ENCODE measurements at regions not wholly inside any gene's neighbourhood (a gene's known extent, or its start where the extent isn't known, plus 50 kb on each side); places are given as distances from the start of the nearest gene placed in this dataset.
A peak's percentile ranks its signal among the peaks of the same experiment; 100 is the strongest.

DNA sequence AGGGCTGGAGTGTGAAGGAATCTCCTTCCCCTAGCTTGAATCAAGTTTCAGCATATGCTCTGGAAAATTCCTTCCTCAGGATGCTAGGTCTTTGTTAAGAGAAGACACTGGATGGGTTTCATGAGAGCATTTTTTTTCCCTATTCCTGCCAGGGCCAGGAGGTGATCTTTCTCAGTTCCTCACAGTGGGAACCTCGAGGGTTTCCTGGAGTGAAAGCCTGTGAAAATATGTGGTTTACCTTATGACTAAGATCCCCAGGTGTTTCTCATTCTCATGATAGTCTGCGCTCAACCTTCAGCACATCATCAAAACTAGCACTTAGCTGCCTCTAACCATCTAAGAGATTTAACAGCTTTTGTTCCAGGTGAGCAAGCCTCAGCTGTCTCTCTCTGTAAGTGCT, 985.3 kb upstream of the FAT3 start:
- peaks cover 14% of the 10 kb centered on the region for H3K4me1 Mint-ChIP-seq
- TF ChIP-seq, protein P1, sequence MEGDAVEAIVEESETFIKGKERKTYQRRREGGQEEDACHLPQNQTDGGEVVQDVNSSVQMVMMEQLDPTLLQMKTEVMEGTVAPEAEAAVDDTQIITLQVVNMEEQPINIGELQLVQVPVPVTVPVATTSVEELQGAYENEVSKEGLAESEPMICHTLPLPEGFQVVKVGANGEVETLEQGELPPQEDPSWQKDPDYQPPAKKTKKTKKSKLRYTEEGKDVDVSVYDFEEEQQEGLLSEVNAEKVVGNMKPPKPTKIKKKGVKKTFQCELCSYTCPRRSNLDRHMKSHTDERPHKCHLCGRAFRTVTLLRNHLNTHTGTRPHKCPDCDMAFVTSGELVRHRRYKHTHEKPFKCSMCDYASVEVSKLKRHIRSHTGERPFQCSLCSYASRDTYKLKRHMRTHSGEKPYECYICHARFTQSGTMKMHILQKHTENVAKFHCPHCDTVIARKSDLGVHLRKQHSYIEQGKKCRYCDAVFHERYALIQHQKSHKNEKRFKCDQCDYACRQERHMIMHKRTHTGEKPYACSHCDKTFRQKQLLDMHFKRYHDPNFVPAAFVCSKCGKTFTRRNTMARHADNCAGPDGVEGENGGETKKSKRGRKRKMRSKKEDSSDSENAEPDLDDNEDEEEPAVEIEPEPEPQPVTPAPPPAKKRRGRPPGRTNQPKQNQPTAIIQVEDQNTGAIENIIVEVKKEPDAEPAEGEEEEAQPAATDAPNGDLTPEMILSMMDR (IDR thresholded peaks at IDR 0.05; ENCODE audit: unreplicated experiment in 3 of 3), result no peak

DNA sequence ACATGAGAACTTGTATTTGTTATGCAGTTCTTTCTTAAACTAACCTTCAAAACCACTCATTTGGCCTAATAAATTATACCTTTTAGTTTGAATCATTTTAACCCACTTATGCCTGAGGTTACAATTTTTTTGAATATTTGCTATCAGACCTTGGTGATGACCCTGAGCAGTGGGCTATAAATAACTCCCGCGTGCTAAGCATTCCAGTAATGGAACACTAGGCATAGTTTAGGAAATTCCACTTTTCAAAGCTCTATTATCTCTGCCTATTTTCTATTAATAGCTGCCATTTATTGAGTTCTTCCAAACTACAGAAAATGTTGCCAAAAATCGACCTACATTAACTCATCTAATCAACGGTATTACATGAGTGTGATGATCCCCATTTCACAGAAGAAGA, 993.4 kb upstream of the FAT3 start:
- TF ChIP-seq, protein P1 (IDR thresholded peaks at IDR 0.05; ENCODE audit: unreplicated experiment in 3 of 3), result no peak
- Mint-ChIP-seq H3K36me3 (ENCODE audit: low read depth) (no peaks in the 10 kb centered on the region), H3K9me3 (peaks cover 12% of the 10 kb centered on the region), H3K4me3 (no peak overlapping the region), H3K4me1 (peaks cover 10% of the 10 kb centered on the region), H3K27ac (peak overlapping the region in 2 of 3 experiments; percentile 32 to 81), H3K27me3 (ENCODE audit: low read depth) (no peaks in the 10 kb centered on the region)

More for the DNA sequence above, 985.3 kb upstream of the FAT3 start:
- H3K27ac Mint-ChIP-seq, result no peak overlapping the region
- H3K4me3 Mint-ChIP-seq, result no peak overlapping the region
- peaks cover 4% of the 10 kb centered on the region for H3K9me3 Mint-ChIP-seq
- H3K27me3 Mint-ChIP-seq (ENCODE audit: low read depth), result no peaks in the 10 kb centered on the region
- no peaks in the 10 kb centered on the region for H3K36me3 Mint-ChIP-seq (ENCODE audit: low read depth)

DNA sequence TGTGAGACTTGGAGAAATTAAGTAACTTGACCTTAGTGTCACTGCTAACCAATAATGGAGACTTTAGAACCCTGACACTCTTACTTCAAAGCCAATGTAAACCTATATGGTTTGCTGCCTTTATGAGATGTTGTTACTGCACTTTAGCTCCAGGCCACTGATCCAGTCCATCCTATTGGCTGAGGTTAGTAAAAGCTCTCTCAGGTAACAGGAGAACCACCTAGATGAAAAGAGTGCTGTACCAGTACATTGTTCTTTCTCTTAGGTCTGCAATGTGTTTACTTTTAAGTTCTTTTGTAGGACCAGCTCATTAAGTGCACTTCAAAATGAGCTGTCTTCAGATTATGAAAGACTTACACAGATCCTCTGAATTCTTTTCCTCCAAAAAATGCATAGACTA, 994.0 kb upstream of the FAT3 start:
- Mint-ChIP-seq H3K4me1 (peaks cover 10% of the 10 kb centered on the region), H3K36me3 (ENCODE audit: low read depth) (no peaks in the 10 kb centered on the region), H3K27ac (peak overlapping the region in 1 of 3 experiments; percentile 81), H3K27me3 (ENCODE audit: low read depth) (no peaks in the 10 kb centered on the region), H3K9me3 (peaks cover 11% of the 10 kb centered on the region), H3K4me3 (no peak overlapping the region)
- TF ChIP-seq, protein P1 (IDR thresholded peaks at IDR 0.05; ENCODE audit: unreplicated experiment in 3 of 3), result no peak

DNA sequence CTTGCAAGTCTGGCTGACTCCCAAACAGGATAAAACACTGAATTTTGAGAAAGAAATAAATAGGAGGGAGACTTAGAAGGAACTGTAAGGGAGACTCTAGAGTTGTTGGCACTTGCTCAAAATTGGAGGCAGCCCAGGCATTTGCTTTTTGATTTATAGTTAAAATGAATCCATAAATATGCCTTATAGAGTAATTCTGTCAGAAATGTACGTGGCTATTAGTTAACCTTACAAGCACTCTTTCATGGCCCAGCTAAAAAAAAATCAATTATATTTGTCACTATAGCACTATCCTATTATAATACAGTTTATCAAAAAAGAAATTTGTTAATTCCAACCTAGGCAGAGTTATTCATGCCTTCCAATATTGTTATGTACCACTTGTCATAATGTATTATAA, 1000.0 kb upstream of the CHORDC1 start:
- no peaks in the 10 kb centered on the region for H3K36me3 Mint-ChIP-seq (ENCODE audit: low read depth)
- TF ChIP-seq, protein P1 (IDR thresholded peaks at IDR 0.05; ENCODE audit: unreplicated experiment in 3 of 3), result no peak
- peaks cover 43% of the 10 kb centered on the region for H3K4me1 Mint-ChIP-seq
- H3K27me3 Mint-ChIP-seq (ENCODE audit: low read depth), result no peaks in the 10 kb centered on the region
- H3K4me3 Mint-ChIP-seq, result no peak overlapping the region
- peaks cover 19% of the 10 kb centered on the region for H3K9me3 Mint-ChIP-seq
- no peak overlapping the region for H3K27ac Mint-ChIP-seq

DNA sequence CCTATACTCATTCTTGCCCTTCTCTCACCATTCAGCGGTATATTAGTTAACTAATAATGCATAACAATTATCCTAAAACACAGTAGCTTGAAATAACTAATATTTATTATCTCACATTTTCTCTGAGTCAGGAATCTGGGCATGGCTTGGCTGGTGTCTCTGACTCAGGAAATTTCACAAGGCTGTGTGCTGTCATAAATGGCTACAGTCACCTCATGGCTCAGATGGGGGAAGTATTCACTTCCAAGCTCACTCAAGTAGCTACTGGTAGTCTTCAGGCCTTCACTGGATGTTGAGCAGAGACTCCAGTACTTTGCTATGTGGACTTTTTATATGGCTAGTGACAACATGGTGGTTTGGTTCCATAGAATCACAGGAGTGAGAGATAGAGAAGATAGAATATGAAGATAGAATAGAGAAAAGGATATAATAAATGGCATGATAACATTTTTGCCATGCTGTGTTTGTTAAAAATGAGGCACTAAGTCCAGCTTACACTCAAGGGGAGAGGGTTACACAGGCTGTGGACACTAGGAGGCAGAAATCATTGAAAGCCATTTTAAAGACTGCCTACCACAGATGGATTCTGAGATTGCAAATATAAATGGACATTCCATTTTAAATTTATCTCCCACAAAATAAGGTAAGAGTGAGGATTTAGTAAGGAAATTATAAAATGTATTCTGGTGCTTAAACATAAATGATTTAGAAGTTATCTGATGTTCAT, 997.8 kb upstream of the CHORDC1 start:
- no peaks in the 10 kb centered on the region for H3K36me3 Mint-ChIP-seq (ENCODE audit: low read depth)
- peaks cover 58% of the 10 kb centered on the region for H3K4me1 Mint-ChIP-seq
- TF ChIP-seq, protein P1 (IDR thresholded peaks at IDR 0.05; ENCODE audit: unreplicated experiment in 3 of 3), result no peak
- H3K4me3 Mint-ChIP-seq, result no peak overlapping the region
- H3K27me3 Mint-ChIP-seq (ENCODE audit: low read depth), result no peaks in the 10 kb centered on the region
- H3K27ac Mint-ChIP-seq, result peak overlapping the region in 2 of 3 experiments; percentile 0 to 57
- H3K9me3 Mint-ChIP-seq, result peaks cover 8% of the 10 kb centered on the region

DNA sequence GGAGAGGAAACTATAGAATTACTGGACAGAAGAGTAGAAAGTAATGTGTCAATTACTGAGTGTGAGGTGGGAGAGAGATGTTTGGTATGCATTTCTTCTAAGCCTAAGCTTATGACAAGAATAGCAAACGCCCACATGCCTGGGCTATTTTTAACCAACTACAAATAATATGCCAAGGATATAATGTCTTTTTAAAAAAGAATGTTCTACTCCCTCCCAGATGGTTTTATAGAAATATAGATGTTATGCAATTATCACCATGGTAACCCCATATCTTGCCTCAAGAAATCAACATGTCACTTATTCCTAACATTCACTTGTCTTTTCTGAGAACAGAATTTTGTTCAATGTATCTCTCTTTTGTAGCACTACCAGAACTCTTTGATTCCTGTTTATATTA, 996.7 kb upstream of the CHORDC1 start:
- Mint-ChIP-seq H3K4me1 (peaks cover 58% of the 10 kb centered on the region), H3K27ac (peak overlapping the region; percentile 24 to 82 (median 68)), H3K36me3 (ENCODE audit: low read depth) (no peaks in the 10 kb centered on the region), H3K27me3 (ENCODE audit: low read depth) (no peaks in the 10 kb centered on the region), H3K4me3 (peak overlapping the region in 1 of 3 experiments; percentile 3), H3K9me3 (peaks cover 6% of the 10 kb centered on the region)
- TF ChIP-seq, protein P1 (IDR thresholded peaks at IDR 0.05; ENCODE audit: unreplicated experiment in 3 of 3), result no peak

All from nephron (organoid).